ENCODE measurements at regions not wholly inside any gene's neighbourhood (a gene's known extent, or its start where the extent isn't known, plus 50 kb on each side); places are given as distances from the start of the nearest gene placed in this dataset. TPM values are rescaled to one million over a fixed set of nuclear protein-coding genes. Genes with fewer than 3 reads are reported as not detected.
A peak's percentile ranks its signal among the peaks of the same experiment; 100 is the strongest.
"Not testable (repeated sequence)": the region's sequence is repeated elsewhere in the genome, so short reads cannot be mapped to it uniquely, and the experiment has no call there.

GRCh38 chr3:111006485-111006884, 65.1 kb upstream of the NECTIN3 start:
- TF ChIP-seq RAD21 (IDR thresholded peaks at IDR 0.05): peak; percentile 7 to 23
- H3K4me3 ChIP-seq (ENCODE audit: low read depth in 1 of 3, low read length in 3 of 3); H3K27ac ChIP-seq (ENCODE audit: low read depth in 1 of 2, low read length in 2 of 2); H3K4me1 ChIP-seq (ENCODE audit: control insufficient read depth in 4 of 4, insufficient read depth in 4 of 4, low read length in 3 of 4); H3K36me3 ChIP-seq (ENCODE audit: control insufficient read depth in 4 of 4, insufficient read depth in 3 of 4, low read depth in 1 of 4, low read length in 3 of 4); DNase-seq (ENCODE audit: low spot score); H3K27me3 ChIP-seq (ENCODE audit: control insufficient read depth in 4 of 4, insufficient read depth in 4 of 4, low read length in 3 of 4); H3K9ac ChIP-seq (ENCODE audit: low read depth in 1 of 2, low read length in 2 of 2); H3K9me3 ChIP-seq (ENCODE audit: control insufficient read depth in 4 of 4, low read length in 3 of 4): not testable (repeated sequence)
- 82% methylated on average over 4 of the region's 4 CpGs for WGBS

GRCh38 chr3:111012388-111013248, 59.0 kb upstream of the NECTIN3 start:
- no peak overlapping the region for H3K4me3 ChIP-seq (ENCODE audit: low read depth in 1 of 3, low read length in 3 of 3)
- WGBS: 52% methylated on average over 7 of the region's 7 CpGs
- TF ChIP-seq HNF4G (IDR thresholded peaks at IDR 0.05): no peak
- TF ChIP-seq CTCF (IDR thresholded peaks at IDR 0.05; ENCODE audit: low read depth, low read length, missing input control): peak; percentile 49
- TF ChIP-seq HNF4A (conservative IDR thresholded peaks at IDR 0.05): peak in 1 of 2 donors; percentile 13
- TF ChIP-seq EGR1 (IDR thresholded peaks at IDR 0.05; ENCODE audit: low read depth in 2 of 2): no peak
- peak; percentile 90 to 96 for TF ChIP-seq RAD21 (IDR thresholded peaks at IDR 0.05)
- no peak overlapping the region for H3K27ac ChIP-seq (ENCODE audit: low read depth in 1 of 2, low read length in 2 of 2)
- no peaks in the 10 kb centered on the region for H3K36me3 ChIP-seq (ENCODE audit: control insufficient read depth in 4 of 4, insufficient read depth in 3 of 4, low read depth in 1 of 4, low read length in 3 of 4)
- DNase-seq (ENCODE audit: low spot score): no peak
- H3K27me3 ChIP-seq (ENCODE audit: control insufficient read depth in 4 of 4, insufficient read depth in 4 of 4, low read length in 3 of 4): no peaks in the 10 kb centered on the region
- no peaks in the 10 kb centered on the region for H3K4me1 ChIP-seq (ENCODE audit: control insufficient read depth in 4 of 4, insufficient read depth in 4 of 4, low read length in 3 of 4)
- no peak overlapping the region for H3K9ac ChIP-seq (ENCODE audit: low read depth in 1 of 2, low read length in 2 of 2)
- no peaks in the 10 kb centered on the region for H3K9me3 ChIP-seq (ENCODE audit: control insufficient read depth in 4 of 4, low read length in 3 of 4)

Small RNA genes in the stretch of these regions (small RNA-seq; reads per million reads assigned to genes)
- gene AC078918.1 (not detected), gene MIR4445 (not detected), gene RF00019 (not detected), gene RNU6ATAC15P (not detected)
